ENCODE measurements at regions not wholly inside any gene's neighbourhood (a gene's known extent, or its start where the extent isn't known, plus 50 kb on each side); places are given as distances from the start of the nearest gene placed in this dataset.

- TF ChIP-seq CTCF (conservative IDR thresholded peaks at IDR 0.05 in 1 of 2, IDR thresholded peaks at IDR 0.05 in 1 of 2; ENCODE audit: low read depth in 1 of 2, low read length in 2 of 2): no peak
- TF ChIP-seq EZH2 (IDR thresholded peaks at IDR 0.05; ENCODE audit: low read length, missing control alignments): no peak
Observed at GRCh38 chr11:134468081-134468668, 56.1 kb upstream of the B3GAT1 start.
